GM23248 (cell line): ENCODE measurements at regions not wholly inside any gene's neighbourhood (a gene's known extent, or its start where the extent isn't known, plus 50 kb on each side); places are given as distances from the start of the nearest gene placed in this dataset.

Experiments used
- DNase-seq: peaks from one replicate; pipeline ENCODE4 v3.0.0-alpha.2; 2015
- H2AFZ ChIP-seq: fragments of 200-600 bp; sonication (generic); 2 replicates; pipeline ENCODE4 v1.6.1; 2016; ENCODE audit warnings: antibody characterized with exemption
- H3F3A ChIP-seq: fragments of 200-600 bp; sonication (generic); 2 replicates; pipeline ENCODE4 v1.6.1; 2016; ENCODE audit warnings: mild to moderate bottlenecking, antibody characterized with exemption, mixed run types; ENCODE audit not compliant: insufficient read depth
- H3K27ac ChIP-seq: fragments of 200-600 bp; sonication (generic); 2 replicates; pipeline ENCODE4 v1.5.1; 2016; ENCODE audit warnings: mild to moderate bottlenecking
- H3K27me3 ChIP-seq: fragments of 200-600 bp; sonication (generic); replicated peaks from 2 replicates; pipeline ENCODE4 v1.6.1; 2016; ENCODE audit warnings: mild to moderate bottlenecking; ENCODE audit not compliant: insufficient read depth
- H3K36me3 ChIP-seq: fragments of 200-600 bp; sonication (generic); 2 replicates; pipeline ENCODE4 v1.6.1; 2016; ENCODE audit warnings: low read depth, mild to moderate bottlenecking
- H3K4me1 ChIP-seq: fragments of 200-600 bp; sonication (generic); 2 replicates; pipeline ENCODE4 v1.6.1; 2016; ENCODE audit warnings: mild to moderate bottlenecking; ENCODE audit not compliant: insufficient read depth
- H3K4me2 ChIP-seq: fragments of 200-600 bp; sonication (generic); one replicate; pipeline ENCODE4 v1.6.1; 2016; ENCODE audit warnings: mild to moderate bottlenecking; ENCODE audit not compliant: unreplicated experiment
- H3K4me3 ChIP-seq: fragments of 200-600 bp; sonication (generic); 2 replicates; pipeline ENCODE4 v1.5.1; 2016; ENCODE audit warnings: mild to moderate bottlenecking
- H3K79me2 ChIP-seq: fragments of 200-600 bp; sonication (generic); 2 replicates; pipeline ENCODE4 v1.6.1; 2016; ENCODE audit warnings: mild to moderate bottlenecking; ENCODE audit not compliant: insufficient read depth
- H3K9ac ChIP-seq: fragments of 200-600 bp; sonication (generic); 2 replicates; pipeline ENCODE4 v1.6.1; 2016; ENCODE audit warnings: mild to moderate bottlenecking
- H3K9me2 ChIP-seq: fragments of 200-600 bp; sonication (generic); 2 replicates; pipeline ENCODE4 v1.6.1; 2016; ENCODE audit warnings: mixed run types, mild to moderate bottlenecking, moderate library complexity; ENCODE audit not compliant: insufficient read depth
- H3K9me3 ChIP-seq: fragments of 200-600 bp; sonication (generic); one replicate; pipeline ENCODE4 v1.6.1; 2017; ENCODE audit warnings: low read depth
- H4K20me1 ChIP-seq: fragments of 200-600 bp; sonication (generic); 2 replicates; pipeline ENCODE4 v1.6.0; 2016; ENCODE audit not compliant: insufficient read depth
- EZH2 ChIP-seq: fragments of 200-600 bp; sonication (generic); IDR thresholded peaks from 2 replicates; pipeline ENCODE4 v1.6.1; 2018; ENCODE audit warnings: antibody characterized with exemption, mild to moderate bottlenecking; ENCODE audit not compliant: insufficient read depth, poor library complexity, severe bottlenecking
- EZH2phosphoT487 ChIP-seq: fragments of 200-600 bp; sonication (generic); IDR thresholded peaks from 2 replicates; pipeline ENCODE4 v1.6.1; 2018; ENCODE audit warnings: antibody characterized with exemption, moderate library complexity, mild to moderate bottlenecking, low read depth; ENCODE audit not compliant: insufficient read depth
- WGBS, 2 experiments: methylation state at CpG; one replicate each; pipeline ENCODE4 v1.1.6; 2015 to 2017; ENCODE audit warnings: low lambda C conversion rate in 2 of 2, low coverage in 1 of 2; ENCODE audit errors: missing lambda C conversion rate in 2 of 2; 5-methylcytosine and 5-hydroxymethylcytosine counted together
- in situ Hi-C: fragments of 300-500 bp; cut with MboI; formaldehyde crosslinking; loops from 2 replicates; pipeline ENCODE4 v1.15.0; 2020

- H3K9me3 ChIP-seq, result no peaks in the 10 kb centered on the region
- no peak overlapping the region for H3K9ac ChIP-seq
- TF ChIP-seq EZH2phosphoT487 (no peak), EZH2 (no peak)
- no peaks in the 10 kb centered on the region for H4K20me1 ChIP-seq
- H3K79me2 ChIP-seq, result no peaks in the 10 kb centered on the region
- in situ Hi-C loops, result no loop called here
- no peaks in the 10 kb centered on the region for H3K9me2 ChIP-seq
- H3K27ac ChIP-seq, result peak overlapping the region; percentile 11
- DNase-seq, result peak; percentile 49
- H3K4me2 ChIP-seq, result peak overlapping the region; percentile 48
- H3K27me3 ChIP-seq, result no peaks in the 10 kb centered on the region
- no peaks in the 10 kb centered on the region for H3K36me3 ChIP-seq
- WGBS, 2 experiments, result 12 to 14% methylated on average over 5 of the region's 5 CpGs
- H2AFZ ChIP-seq, result no peak overlapping the region
- peaks cover 16% of the 10 kb centered on the region; the same call in 1 of the 2 replicates for H3F3A ChIP-seq
- peaks cover 50% of the 10 kb centered on the region for H3K4me1 ChIP-seq
- no peak overlapping the region for H3K4me3 ChIP-seq
Measured at GRCh38 chr6:113011801-113012200, 664.7 kb downstream of the RFPL4B start.

GRCh38 chr6:113015249-113015648 is 668.1 kb downstream of the RFPL4B start:
- Histone ChIP-seq H4K20me1 (no peaks in the 10 kb centered on the region), H3K9me2 (no peaks in the 10 kb centered on the region), H3K27me3 (no peaks in the 10 kb centered on the region), H3K4me2 (peak overlapping the region; percentile 25), H3F3A (peaks cover 38% of the 10 kb centered on the region), H3K9me3 (no peaks in the 10 kb centered on the region), H3K9ac (no peak overlapping the region), H3K27ac (peak overlapping the region; percentile 29; the same call in 1 of the 2 replicates), H3K36me3 (no peaks in the 10 kb centered on the region), H3K4me1 (peaks cover 70% of the 10 kb centered on the region), H2AFZ (no peak overlapping the region), H3K4me3 (no peak overlapping the region), H3K79me2 (no peaks in the 10 kb centered on the region)
- TF ChIP-seq EZH2 (no peak), EZH2phosphoT487 (no peak)
- DNase-seq, result peak; percentile 84
- 45 to 46% methylated on average over 8 of the region's 8 CpGs for WGBS, 2 experiments
- in situ Hi-C loops, result no loop called here

GRCh38 chr6:113017353-113017752 is 670.2 kb downstream of the RFPL4B start:
- H3K4me3 ChIP-seq, result no peak overlapping the region
- H3K36me3 ChIP-seq, result no peaks in the 10 kb centered on the region
- WGBS, 2 experiments, result 20 to 39% methylated on average over 2 of the region's 2 CpGs
- H2AFZ ChIP-seq, result no peak overlapping the region
- H3K9ac ChIP-seq, result no peak overlapping the region
- no peaks in the 10 kb centered on the region for H3K9me3 ChIP-seq
- no peaks in the 10 kb centered on the region for H3K27me3 ChIP-seq
- H3K27ac ChIP-seq, result no peak overlapping the region
- peaks cover 28% of the 10 kb centered on the region for H3F3A ChIP-seq
- peaks cover 49% of the 10 kb centered on the region for H3K4me1 ChIP-seq
- no peaks in the 10 kb centered on the region for H4K20me1 ChIP-seq
- DNase-seq, result peak; percentile 14
- in situ Hi-C loops, result no loop called here
- no peaks in the 10 kb centered on the region for H3K79me2 ChIP-seq
- H3K4me2 ChIP-seq, result no peak overlapping the region
- H3K9me2 ChIP-seq, result no peaks in the 10 kb centered on the region
- TF ChIP-seq EZH2 (no peak), EZH2phosphoT487 (no peak)

GRCh38 chr6:113018351-113019151 is 671.4 kb downstream of the RFPL4B start:
- in situ Hi-C loops, result no loop called here
- DNase-seq, result peak; percentile 97
- Histone ChIP-seq H3F3A (peaks cover 28% of the 10 kb centered on the region), H3K9me3 (no peaks in the 10 kb centered on the region), H2AFZ (peak overlapping the region; percentile 62), H4K20me1 (no peaks in the 10 kb centered on the region), H3K27ac (peak overlapping the region; percentile 89), H3K9me2 (no peaks in the 10 kb centered on the region), H3K27me3 (no peaks in the 10 kb centered on the region), H3K4me1 (peaks cover 47% of the 10 kb centered on the region), H3K4me2 (peak overlapping the region; percentile 72), H3K4me3 (peak overlapping the region; percentile 48), H3K79me2 (no peaks in the 10 kb centered on the region), H3K36me3 (no peaks in the 10 kb centered on the region), H3K9ac (peak overlapping the region; percentile 58)
- peak; percentile 96 for TF ChIP-seq EZH2phosphoT487
- no peak for TF ChIP-seq EZH2
- WGBS, 2 experiments, result 19 to 20% methylated on average over 5 of the region's 5 CpGs
